OCI-LY7 (cell line): ENCODE measurements at regions not wholly inside any gene's neighbourhood (a gene's known extent, or its start where the extent isn't known, plus 50 kb on each side); places are given as distances from the start of the nearest gene placed in this dataset.

Source experiments
- EZH2phosphoT487 ChIP-seq: fragments of 200-600 bp; sonication (generic); IDR thresholded peaks from 2 replicates; pipeline ENCODE4 v1.6.1; 2018; ENCODE audit warnings: low read depth, borderline replicate concordance, mild to moderate bottlenecking, mixed run types, antibody characterized with exemption, low read length, moderate library complexity, mixed read lengths
- TF ChIP-seq, protein P1 (sequence below): fragments of 200-600 bp; sonication (generic); conservative IDR thresholded peaks from 2 replicates; pipeline ENCODE4 v1.5.1; 2014; ENCODE audit warnings: mild to moderate bottlenecking, antibody characterized with exemption, low read length, moderate library complexity, mixed read lengths

DNA sequence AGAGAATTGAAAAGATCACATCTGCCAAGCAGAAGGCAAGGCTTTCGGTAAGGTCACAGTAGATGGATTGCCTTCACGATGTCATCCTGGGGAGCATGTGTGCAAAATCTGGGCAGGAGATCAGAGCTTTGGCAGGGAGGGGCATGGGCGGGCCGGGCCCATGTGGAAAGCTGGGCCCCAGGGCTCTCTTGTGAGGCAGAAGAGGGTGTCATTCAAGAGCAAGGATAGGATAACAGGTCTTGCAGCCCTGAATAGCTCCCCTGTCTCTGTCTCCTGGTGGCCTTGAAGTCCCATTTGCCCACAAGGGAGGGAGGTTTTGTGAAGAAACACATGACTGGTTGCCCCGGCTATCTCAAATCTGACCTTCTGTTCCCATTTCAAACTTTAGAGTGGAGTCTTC, 172.0 kb downstream of the OPA1 start:
- TF ChIP-seq, protein P1, sequence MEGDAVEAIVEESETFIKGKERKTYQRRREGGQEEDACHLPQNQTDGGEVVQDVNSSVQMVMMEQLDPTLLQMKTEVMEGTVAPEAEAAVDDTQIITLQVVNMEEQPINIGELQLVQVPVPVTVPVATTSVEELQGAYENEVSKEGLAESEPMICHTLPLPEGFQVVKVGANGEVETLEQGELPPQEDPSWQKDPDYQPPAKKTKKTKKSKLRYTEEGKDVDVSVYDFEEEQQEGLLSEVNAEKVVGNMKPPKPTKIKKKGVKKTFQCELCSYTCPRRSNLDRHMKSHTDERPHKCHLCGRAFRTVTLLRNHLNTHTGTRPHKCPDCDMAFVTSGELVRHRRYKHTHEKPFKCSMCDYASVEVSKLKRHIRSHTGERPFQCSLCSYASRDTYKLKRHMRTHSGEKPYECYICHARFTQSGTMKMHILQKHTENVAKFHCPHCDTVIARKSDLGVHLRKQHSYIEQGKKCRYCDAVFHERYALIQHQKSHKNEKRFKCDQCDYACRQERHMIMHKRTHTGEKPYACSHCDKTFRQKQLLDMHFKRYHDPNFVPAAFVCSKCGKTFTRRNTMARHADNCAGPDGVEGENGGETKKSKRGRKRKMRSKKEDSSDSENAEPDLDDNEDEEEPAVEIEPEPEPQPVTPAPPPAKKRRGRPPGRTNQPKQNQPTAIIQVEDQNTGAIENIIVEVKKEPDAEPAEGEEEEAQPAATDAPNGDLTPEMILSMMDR = no peak
- no peak for TF ChIP-seq EZH2phosphoT487
